ENCODE measurements at regions not wholly inside any gene's neighbourhood (a gene's known extent, or its start where the extent isn't known, plus 50 kb on each side); places are given as distances from the start of the nearest gene placed in this dataset.
A peak's percentile ranks its signal among the peaks of the same experiment; 100 is the strongest.

- no peak overlapping the region for H3K27ac ChIP-seq
- DNase-seq (ENCODE audit: low read depth, low spot score) = no peak
Measured at GRCh38 chr20:4383961-4384360, 134.9 kb upstream of the ADRA1D start.

DNA sequence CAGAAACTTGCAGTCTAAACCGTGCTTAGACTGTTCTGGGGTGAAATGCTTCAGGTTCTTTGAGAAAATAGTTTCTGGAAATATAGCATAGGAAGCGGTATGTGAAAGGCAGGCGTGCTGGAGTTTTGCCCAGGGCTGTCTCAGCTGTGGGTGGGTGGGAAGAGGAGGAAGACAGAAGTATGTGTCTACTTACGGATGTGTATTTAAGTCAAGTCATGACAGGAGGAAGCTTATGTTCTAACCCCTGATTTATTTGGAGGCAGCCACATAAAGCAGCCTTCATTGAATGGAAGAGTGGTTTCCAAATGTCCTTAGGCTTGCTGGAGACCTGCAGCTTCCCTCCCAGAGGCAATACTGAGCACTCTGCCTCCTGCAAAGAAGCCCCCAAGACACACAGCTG, 126.8 kb upstream of the ADRA1D start:
- peak; percentile 61 for DNase-seq (ENCODE audit: low read depth, low spot score)
- peak overlapping the region; percentile 51 for H3K27ac ChIP-seq

DNA sequence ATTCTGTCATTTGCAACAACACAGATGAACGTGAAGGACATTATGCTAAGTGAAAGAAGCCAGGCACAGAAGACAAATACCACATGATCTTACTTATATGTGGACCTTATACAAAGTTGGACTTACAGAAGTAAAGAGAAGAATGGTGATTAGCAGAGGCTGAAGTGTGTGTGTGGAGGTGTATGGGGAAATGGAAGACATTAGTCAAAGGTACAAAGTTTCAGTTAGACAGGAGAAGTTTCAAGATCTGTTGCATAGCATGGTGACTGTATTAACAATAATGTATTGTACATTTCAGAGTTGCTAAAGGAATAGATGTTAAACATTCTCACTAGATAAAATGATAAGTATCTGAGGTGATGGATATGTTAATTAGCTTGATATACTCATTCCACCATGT, 124.4 kb upstream of the ADRA1D start:
- H3K27ac ChIP-seq = no peak overlapping the region
- no peak for DNase-seq (ENCODE audit: low read depth, low spot score)

GRCh38 chr20:4371623-4372251, 122.7 kb upstream of the ADRA1D start:
- no peak for DNase-seq (ENCODE audit: low read depth, low spot score)
- H3K27ac ChIP-seq = no peak overlapping the region

DNA sequence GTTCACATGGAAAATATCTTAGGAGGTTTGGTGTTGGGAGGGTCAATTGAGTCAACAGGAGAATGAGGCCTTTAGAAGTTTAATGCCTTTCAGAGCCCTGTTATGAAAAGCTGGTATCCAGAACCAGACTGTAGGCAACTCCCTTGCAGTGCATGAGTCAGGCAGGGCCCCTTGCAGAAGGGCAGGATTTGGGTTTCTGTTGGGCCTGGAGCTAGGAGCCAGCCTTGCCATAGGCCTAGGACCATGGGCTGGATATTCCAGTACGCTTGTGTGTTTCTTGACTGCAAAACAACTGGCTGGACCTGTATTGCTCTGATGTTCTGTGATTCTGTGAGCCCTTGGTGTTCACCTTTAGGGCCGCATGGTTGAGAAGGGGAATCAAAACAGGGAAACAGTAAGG, 121.8 kb upstream of the ADRA1D start:
- DNase-seq (ENCODE audit: low read depth, low spot score) = no peak
- H3K27ac ChIP-seq = no peak overlapping the region

DNA sequence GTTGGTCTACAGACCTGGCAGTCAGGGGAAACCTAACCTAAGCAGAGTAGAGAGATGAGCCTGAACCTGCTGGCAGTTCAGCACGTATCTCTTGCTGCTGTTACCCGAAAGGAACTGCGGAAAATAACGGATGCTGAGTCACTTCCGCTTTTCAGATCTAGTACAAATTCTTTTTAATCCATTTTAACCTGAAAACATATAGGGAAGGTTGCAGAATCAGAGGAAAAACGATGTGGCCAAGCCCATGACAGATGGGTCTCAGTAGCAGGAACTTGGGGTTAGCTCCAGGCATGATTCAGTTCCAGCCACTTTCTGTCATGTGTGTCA, 120.7 kb upstream of the ADRA1D start:
- no peak overlapping the region for H3K27ac ChIP-seq
- DNase-seq (ENCODE audit: low read depth, low spot score) = no peak

DNA sequence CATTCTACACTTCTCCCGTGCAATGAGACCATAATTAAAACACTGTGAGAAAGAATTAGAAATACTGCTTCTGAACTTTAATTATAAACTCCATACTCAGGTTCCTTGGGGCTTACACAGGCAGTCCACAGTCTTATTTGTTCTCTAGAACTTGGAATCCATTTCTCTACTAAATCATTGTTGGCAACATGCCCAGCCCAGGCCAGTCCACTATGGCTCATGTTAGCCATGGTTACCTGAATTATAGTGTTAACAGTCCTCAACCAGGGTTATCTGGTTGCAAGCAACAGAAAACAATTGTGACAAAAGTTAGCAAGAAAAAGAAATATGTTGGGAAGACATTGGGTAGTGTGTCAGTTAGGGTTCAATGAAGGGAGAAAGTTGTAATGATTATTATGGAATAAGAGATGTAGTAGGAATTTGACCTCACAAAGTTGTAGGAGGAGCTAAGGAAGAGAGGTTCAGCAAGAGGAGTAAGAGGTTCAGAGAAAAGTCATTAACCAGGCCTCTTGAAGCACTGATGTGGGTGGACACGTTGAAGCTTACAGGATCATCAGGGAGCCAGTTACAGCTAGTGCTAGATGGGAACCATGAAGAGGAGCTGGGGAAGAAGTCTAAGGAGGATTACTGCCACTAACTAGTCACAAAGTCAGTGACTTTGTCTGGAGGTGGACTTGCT, 120.2 kb upstream of the ADRA1D start:
- H3K27ac ChIP-seq = no peak overlapping the region
- DNase-seq (ENCODE audit: low read depth, low spot score) = no peak

DNA sequence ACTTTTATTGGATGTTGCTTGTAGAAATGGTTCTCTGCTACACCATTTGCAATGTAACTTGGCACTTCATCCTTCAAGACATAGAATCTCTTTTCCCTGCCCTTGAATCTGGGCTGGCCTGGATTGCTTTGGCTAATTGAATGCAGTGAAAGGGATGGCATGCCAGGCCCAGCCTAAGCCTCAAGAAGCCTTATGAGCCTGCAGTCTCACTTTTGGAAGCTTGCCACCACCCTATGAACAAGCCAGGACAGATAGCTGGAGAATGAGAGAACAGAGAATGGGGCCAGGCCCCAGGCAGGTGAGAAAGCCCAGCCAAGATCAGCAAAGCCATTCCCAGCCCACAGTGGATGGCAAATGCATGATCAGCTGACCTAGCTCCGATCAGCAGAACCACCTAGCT, 117.0 kb upstream of the ADRA1D start:
- peak; percentile 68 for DNase-seq (ENCODE audit: low read depth, low spot score)
- H3K27ac ChIP-seq = no peak overlapping the region

- H3K27ac ChIP-seq = no peak overlapping the region
- DNase-seq (ENCODE audit: low read depth, low spot score) = no peak
Measured at GRCh38 chr20:4358552-4358951, 109.5 kb upstream of the ADRA1D start.

GRCh38 chr20:4352348-4352747, 103.3 kb upstream of the ADRA1D start:
- no peak for DNase-seq (ENCODE audit: low read depth, low spot score)

DNA sequence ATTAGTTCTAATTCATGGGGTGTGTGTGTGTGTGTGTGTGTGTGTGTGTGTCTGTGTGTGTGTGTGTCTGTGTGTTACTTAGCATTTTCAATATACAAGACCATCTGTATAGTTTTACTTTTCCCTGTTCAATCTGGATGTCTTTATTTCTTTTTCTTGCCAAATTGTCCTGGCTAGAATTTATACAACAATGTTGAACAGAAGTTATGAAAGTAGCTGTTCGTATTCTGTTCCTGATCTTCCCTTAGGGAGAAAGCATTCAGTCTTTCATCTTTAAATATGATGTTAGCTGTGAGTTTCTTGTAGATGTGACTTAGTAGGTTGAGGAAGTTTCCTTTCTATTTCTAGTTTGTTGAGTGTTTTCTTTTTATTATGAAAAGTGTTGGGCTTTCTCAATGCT, 101.0 kb upstream of the ADRA1D start:
- no peak overlapping the region for H3K27ac ChIP-seq
- no peak for DNase-seq (ENCODE audit: low read depth, low spot score)

More at GRCh38 chr20:4352348-4352747, 103.3 kb upstream of the ADRA1D start:
- H3K27ac ChIP-seq = no peak overlapping the region

DNA sequence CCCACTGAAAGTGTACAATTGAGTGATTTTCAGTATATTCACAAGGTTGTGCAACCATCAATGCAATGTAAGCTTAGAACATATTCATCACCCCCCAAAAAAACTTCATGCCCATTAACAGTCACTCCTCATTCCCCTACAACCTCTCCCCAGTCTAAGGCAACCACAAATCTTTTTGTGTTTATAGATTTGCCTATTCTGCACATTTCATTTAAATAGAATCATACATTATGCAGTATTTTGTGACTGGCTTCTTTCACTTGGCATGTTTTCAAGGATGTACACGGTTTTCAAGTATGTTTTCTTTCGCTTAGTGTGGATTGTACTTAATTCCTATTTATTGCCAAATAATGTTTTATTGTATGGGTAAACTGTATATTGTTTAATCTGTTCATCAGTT, 95.6 kb upstream of the ADRA1D start:
- DNase-seq (ENCODE audit: low read depth, low spot score) = no peak

DNA sequence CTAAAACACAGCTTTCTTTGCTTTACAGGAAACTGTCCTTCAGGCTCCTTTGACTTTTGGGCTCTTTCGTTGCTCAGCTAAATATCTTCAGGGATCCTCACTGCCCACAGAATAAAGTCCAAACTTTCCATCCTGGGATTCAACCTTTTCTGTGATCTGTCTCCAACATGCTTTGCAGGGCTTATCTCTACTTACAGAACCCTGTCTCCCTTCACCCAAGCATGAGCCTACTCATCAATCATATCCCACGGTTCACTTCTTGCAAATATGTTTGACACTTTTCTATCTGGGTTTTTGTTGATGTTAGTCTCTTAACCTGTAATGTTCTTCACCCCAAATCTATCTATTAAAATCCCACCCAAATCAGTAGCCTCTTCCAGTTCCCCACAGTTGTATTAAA, 93.5 kb upstream of the ADRA1D start:
- no peak overlapping the region for H3K27ac ChIP-seq

More for the DNA sequence above, 95.6 kb upstream of the ADRA1D start:
- H3K27ac ChIP-seq = no peak overlapping the region

DNA sequence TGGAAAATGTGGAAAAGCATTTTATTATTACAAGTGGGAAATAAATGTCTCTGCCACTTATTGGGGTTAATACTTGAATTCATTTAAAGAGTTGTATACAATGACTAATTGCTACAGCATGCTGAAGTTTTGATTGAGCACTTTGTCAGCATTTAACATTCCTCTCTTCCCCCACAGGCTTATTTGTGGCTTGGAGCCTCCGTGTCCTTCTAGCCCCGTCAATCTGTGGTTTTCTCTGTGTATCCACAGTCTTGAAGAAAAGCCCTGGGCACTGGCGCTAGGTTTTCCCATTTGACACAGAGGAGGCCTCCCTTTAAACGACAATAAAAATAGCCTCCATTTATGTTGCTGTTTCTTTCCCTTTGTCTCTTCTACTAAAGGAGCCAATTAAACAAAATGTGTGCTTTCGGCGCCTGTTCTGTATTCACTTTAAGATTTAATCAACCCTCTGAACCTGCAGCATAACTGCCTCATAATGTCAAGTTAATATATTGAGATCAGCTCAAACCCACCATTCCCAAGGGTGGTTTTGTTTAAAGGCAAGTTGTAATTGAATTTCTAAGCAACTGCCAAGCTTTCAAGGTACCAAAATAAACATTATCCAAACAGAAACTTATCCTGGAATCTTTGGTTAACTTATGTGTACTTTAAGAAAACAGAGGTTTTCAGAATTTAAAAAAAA, 92.9 kb upstream of the ADRA1D start:
- peak overlapping the region; percentile 27 for H3K27ac ChIP-seq
- DNase-seq (ENCODE audit: low read depth, low spot score) = peak; percentile 20

More for the DNA sequence above, 93.5 kb upstream of the ADRA1D start:
- DNase-seq (ENCODE audit: low read depth, low spot score) = no peak

GRCh38 chr20:4335722-4336121, 86.6 kb upstream of the ADRA1D start:
- DNase-seq (ENCODE audit: low read depth, low spot score) = no peak
- H3K27ac ChIP-seq = no peak overlapping the region

- H3K27ac ChIP-seq = no peak overlapping the region
- no peak for DNase-seq (ENCODE audit: low read depth, low spot score)
Measured at GRCh38 chr20:4332121-4332860, 83.2 kb upstream of the ADRA1D start.

DNA sequence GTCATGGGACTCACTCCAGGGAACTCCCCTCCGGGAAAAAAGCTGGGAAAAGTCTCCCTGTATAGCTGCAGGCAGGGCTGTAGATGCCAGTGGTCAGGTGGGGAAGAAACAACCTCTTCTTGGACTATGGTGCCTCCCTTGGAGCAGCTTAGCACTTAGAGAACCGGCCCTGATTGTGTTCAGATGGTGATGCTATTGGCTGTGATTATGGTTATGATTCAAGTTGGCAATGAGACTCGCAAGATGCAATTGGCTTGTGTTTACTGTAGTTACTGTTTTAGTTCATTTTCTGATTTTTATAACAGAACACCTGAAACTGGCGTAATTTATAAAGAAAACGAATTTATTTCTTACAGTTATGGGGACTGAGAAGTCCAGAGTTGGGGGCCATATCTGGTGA, 80.9 kb upstream of the ADRA1D start:
- DNase-seq (ENCODE audit: low read depth, low spot score) = no peak
- H3K27ac ChIP-seq = no peak overlapping the region

GRCh38 chr20:4329232-4329631, 80.1 kb upstream of the ADRA1D start:
- no peak for DNase-seq (ENCODE audit: low read depth, low spot score)
- no peak overlapping the region for H3K27ac ChIP-seq

DNA sequence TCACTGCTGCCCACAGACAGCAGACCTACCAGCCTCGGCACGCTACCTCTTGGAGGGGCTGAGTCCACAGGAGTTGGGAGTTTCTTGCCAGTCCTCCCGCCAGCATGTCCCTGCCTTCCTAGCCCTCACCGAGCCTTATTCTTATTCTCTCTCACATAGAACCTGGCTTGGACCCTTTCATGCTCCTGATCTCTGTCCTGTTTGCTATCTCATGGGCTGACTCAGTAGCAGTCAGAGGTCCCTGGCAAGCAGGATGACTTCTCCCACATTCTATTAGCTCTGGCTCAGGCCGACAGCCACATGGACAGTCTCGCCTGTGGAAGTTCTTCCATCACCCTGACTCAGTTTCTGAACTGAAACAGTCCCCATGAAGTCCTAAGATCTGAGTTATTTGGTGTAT, 79.5 kb upstream of the ADRA1D start:
- no peak overlapping the region for H3K27ac ChIP-seq
- DNase-seq (ENCODE audit: low read depth, low spot score) = no peak

GRCh38 chr20:4327956-4328355, 78.9 kb upstream of the ADRA1D start:
- peak overlapping the region; percentile 83 for H3K27ac ChIP-seq
- DNase-seq (ENCODE audit: low read depth, low spot score) = no peak

All from epithelial cell of prostate (primary cell).